ENCODE measurements at regions not wholly inside any gene's neighbourhood (a gene's known extent, or its start where the extent isn't known, plus 50 kb on each side); places are given as distances from the start of the nearest gene placed in this dataset.

DNA sequence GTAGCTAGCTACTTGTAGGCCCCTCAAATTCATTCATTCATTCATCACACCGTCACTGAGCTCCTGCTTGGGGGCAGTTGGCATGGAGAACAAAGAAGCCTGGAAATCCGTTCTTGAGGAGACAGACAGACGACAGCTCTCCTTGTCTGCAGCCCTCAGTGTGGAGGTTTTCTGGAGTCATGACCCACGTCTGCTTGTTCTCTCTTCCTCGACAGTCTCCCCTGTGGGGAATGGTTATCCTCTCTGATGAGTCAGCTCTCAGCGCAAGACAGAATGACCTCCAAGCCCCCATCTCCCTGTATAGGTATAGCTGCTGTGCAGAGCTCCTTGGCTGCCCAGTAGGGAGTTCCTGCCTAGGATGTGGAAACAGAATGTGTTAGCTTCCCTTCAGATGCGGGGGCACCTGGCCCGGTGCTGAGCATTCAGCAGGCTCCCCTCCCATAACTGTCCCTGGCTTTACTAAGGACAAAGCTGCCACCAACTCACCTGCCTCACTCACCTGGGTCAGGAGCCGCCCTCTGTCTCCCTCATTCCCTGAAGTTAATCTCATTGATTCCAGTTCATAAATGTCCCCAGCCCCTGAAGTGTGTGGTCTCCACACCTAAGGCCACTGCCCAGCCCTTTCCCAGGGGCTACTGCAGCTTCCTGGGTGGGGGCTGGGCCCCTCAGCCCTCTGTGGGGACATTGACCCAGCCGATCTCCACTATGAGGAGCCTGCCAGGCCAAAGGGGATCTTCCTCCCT, 124.7 kb downstream of the ACKR3 start:
- no peak for DNase-seq (ENCODE audit: low read depth)
- H3K4me3 ChIP-seq (replicated peaks; ENCODE audit: low read depth, low read length): no peak overlapping the region
- TF ChIP-seq, protein P1, sequence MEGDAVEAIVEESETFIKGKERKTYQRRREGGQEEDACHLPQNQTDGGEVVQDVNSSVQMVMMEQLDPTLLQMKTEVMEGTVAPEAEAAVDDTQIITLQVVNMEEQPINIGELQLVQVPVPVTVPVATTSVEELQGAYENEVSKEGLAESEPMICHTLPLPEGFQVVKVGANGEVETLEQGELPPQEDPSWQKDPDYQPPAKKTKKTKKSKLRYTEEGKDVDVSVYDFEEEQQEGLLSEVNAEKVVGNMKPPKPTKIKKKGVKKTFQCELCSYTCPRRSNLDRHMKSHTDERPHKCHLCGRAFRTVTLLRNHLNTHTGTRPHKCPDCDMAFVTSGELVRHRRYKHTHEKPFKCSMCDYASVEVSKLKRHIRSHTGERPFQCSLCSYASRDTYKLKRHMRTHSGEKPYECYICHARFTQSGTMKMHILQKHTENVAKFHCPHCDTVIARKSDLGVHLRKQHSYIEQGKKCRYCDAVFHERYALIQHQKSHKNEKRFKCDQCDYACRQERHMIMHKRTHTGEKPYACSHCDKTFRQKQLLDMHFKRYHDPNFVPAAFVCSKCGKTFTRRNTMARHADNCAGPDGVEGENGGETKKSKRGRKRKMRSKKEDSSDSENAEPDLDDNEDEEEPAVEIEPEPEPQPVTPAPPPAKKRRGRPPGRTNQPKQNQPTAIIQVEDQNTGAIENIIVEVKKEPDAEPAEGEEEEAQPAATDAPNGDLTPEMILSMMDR (IDR thresholded peaks at IDR 0.05; ENCODE audit: low read length, missing control alignments): no peak

DNA sequence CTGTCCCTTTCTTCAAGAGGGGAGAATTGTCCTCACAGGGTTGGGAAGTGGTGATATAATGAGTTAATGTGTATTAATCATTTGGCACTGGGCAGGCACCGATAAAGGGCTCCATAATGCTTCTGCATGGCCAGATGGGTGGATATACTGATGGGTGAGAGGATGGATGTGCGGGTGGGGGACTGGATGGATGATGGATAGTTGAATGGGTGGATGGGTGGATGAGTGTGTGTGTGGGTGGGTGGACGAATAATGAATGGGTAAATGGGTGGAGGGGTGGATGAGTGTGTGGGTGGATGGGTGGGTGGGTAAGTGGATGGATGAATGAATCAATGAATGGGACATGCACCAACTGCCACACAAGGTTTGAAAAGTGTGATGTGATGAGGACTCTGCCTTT, 127.2 kb downstream of the ACKR3 start:
- no peak overlapping the region for H3K4me3 ChIP-seq (replicated peaks; ENCODE audit: low read depth, low read length)
- DNase-seq (ENCODE audit: low read depth): no peak
- TF ChIP-seq, protein P1 (IDR thresholded peaks at IDR 0.05; ENCODE audit: low read length, missing control alignments): no peak

DNA sequence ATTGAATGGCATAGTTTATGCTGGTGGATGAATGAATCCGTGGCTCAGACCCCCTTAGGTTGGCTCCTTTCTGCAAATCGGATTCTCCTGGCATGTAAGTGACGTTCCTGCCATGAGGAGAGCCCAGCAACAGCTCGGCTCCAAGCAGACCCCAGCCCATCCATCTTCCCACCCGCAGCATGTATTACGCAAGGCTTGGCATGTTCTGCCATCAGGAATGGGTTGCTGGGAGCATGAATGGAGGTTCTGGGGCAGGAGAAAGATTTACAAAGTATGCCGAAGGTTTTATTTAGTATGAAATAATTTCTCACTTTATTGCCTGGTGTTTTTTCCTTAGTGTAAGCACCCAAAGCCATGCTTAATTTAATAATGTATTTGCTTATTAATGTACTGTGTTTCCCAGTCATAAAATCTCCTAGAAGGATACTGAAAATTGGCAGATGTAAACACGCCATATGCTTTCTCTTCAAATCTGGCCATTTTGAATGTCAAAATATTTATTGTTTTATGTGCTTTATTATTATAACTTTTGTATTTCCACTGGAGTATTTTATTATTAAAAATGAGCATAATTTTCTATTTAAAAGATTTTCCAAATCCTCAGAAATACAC, 128.5 kb downstream of the ACKR3 start:
- TF ChIP-seq, protein P1 (IDR thresholded peaks at IDR 0.05; ENCODE audit: low read length, missing control alignments): no peak
- DNase-seq (ENCODE audit: low read depth): no peak
- no peak overlapping the region for H3K4me3 ChIP-seq (replicated peaks; ENCODE audit: low read depth, low read length)

DNA sequence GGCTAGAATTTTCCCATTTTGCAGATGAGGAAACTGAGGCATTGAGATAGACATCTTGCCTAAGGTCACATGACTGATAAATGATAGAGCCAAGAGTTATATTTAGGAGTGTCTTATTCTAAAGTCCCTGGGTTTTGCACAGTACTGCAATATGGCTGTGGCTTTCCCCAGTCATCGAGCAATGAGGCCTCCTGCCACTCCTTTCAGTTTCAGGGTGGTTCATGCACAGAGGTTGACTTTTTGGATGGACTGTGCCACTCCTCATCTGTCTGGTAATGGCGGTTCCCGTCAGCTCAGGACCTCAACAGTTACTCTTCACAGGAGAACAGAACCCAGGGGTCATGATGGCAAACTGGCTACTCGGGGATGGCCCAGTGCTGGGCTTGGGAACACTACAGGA, 131.1 kb downstream of the ACKR3 start:
- DNase-seq (ENCODE audit: low read depth): no peak
- H3K4me3 ChIP-seq (replicated peaks; ENCODE audit: low read depth, low read length): no peak overlapping the region
- TF ChIP-seq, protein P1 (IDR thresholded peaks at IDR 0.05; ENCODE audit: low read length, missing control alignments): no peak

DNA sequence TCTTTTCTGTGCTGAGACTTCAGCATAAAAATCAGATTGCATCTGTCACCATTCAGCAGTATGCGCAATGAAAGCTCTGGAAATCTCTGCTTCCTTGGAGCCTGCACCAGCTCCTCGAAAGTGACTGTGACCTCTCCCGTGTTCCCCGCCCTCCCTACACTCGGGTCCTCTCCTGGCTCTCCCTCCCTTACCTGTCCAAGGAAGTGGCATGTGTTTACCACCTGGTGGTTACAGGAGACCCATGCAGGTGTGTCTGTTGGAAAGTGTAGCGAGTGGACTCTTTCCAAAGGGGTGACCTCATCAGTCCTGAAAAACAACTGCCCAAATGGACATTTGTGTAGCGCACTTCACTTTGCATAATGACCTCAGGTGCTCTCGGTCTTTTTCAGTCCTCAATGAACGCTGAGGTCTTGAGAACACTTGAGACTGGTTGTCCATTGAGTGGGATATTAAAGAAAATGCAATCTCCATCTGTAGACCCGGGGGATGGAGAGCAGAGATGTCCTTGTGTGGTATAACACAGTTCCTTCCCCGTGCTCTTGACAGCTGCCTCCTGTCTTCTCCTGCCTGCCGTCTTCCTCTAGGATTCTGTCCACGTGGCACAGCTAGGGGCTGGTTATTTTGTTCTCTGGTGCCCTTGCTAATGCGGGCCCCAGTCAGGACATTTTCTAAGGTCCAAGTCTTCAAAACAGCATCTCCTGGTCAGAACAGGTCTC, 133.2 kb downstream of the ACKR3 start:
- TF ChIP-seq, protein P1 (IDR thresholded peaks at IDR 0.05; ENCODE audit: low read length, missing control alignments): no peak
- H3K4me3 ChIP-seq (replicated peaks; ENCODE audit: low read depth, low read length): no peak overlapping the region

DNA sequence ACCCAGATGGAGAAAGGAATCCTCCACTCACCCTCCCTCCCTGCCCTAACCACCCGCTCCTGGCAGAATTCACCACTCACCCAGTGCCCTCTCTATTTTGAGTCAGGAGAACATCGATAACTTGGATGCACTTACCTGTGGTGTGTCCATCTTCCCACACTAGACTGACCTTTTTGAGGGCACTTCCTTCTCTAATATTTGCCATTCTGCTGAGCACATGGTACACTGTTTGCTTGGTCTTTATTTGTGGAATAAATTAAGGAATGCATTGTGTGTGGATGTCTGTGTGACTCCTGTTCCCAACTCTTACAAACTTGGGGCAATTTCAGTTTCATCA, 133.7 kb downstream of the ACKR3 start:
- TF ChIP-seq, protein P1 (IDR thresholded peaks at IDR 0.05; ENCODE audit: low read length, missing control alignments): no peak
- DNase-seq (ENCODE audit: low read depth): no peak
- no peak overlapping the region for H3K4me3 ChIP-seq (replicated peaks; ENCODE audit: low read depth, low read length)

More for the DNA sequence above, 133.2 kb downstream of the ACKR3 start:
- no peak for DNase-seq (ENCODE audit: low read depth)

Data from fibroblast of pulmonary artery (primary cell).